ENCODE measurements at regions not wholly inside any gene's neighbourhood (a gene's known extent, or its start where the extent isn't known, plus 50 kb on each side); places are given as distances from the start of the nearest gene placed in this dataset.

- TF ChIP-seq ZFX (IDR thresholded peaks at IDR 0.05), result no peak
- no peak for TF ChIP-seq CTCF (conservative IDR thresholded peaks at IDR 0.05)
- H3K27ac ChIP-seq, result no peak overlapping the region
These were observed 66.7 kb upstream of the SORCS3 start for GRCh38 chr10:104574427-104574826.

DNA sequence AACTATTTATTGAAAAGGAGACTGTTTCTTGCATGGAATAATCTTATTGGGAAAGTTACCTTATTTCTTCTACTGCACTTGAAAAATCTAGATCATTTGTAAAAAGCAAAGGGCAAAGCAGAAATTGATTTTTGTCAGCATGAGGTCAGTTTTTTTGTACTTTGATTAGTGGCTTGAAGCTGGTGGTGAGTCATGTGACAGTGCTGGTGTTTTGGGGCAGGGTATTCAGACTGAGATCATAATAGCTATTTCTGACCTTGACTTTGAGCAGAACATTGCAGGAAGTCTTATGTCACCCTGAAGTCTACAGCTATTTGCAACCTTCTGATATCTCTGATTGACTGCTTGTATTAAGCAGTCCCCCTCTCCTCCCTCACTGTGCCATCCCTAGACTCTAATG, 66.3 kb upstream of the SORCS3 start:
- TF ChIP-seq ZFX (IDR thresholded peaks at IDR 0.05), result no peak
- TF ChIP-seq CTCF (conservative IDR thresholded peaks at IDR 0.05), result no peak
- H3K27ac ChIP-seq, result no peak overlapping the region

DNA sequence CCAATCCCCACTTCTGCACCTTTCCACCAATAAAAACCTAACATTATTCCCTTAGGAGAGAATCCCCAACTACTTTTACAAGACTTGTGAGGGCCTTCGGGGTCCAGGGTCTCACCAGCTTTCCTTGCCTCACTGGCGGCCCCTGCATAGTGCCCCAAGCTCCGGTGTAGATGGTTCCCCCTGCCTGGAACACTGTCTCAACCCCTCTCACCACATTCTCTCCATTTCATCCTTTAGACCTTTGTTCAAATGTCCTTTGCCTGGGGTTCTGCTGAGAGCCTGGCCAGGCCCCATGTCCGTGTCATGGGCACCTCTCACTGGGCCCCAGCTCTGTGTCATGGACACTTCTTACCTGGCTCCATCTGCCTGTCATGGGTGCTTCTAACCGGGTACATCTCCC, 64.5 kb upstream of the SORCS3 start:
- H3K27ac ChIP-seq, result no peak overlapping the region
- no peak for TF ChIP-seq ZFX (IDR thresholded peaks at IDR 0.05)
- no peak for TF ChIP-seq CTCF (conservative IDR thresholded peaks at IDR 0.05)

- no peak for TF ChIP-seq CTCF (conservative IDR thresholded peaks at IDR 0.05)
- TF ChIP-seq ZFX (IDR thresholded peaks at IDR 0.05), result no peak
- H3K27ac ChIP-seq, result no peak overlapping the region
These were observed 63.9 kb upstream of the SORCS3 start for GRCh38 chr10:104577163-104577562.

DNA sequence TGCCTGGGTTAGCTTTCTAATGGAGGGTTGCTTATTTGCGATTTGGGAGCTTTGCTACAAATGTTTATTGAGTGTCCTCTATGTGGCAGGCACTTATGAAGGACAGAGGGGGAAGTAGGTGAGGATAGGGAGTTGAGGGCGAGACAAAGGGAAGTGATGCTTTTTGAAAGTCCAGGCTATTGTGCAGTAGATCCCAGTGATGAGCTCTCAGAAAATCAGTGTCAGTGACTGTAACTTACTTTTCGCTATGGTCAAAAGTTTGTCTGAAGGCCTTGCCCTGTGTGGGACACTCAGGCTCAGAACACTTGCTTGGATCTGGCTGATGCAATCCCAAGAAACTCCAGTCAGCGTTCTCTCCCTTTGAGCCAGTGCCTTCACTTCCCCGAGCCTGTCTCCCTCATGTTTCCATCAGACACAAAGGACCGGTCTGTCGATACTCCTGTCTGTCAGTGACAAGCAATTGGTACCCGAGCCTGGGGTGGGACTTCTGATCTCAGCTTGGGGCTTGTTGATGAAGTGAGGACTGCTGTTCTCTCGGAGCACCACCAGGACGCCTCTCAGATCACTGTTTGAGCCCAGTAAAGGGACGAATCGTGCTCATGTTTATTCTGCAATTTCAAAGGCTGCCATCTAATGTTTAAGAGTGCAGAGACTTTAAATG, 63.1 kb upstream of the SORCS3 start:
- no peak overlapping the region for H3K27ac ChIP-seq
- TF ChIP-seq ZFX (IDR thresholded peaks at IDR 0.05) (no peak), CTCF (conservative IDR thresholded peaks at IDR 0.05) (no peak)

DNA sequence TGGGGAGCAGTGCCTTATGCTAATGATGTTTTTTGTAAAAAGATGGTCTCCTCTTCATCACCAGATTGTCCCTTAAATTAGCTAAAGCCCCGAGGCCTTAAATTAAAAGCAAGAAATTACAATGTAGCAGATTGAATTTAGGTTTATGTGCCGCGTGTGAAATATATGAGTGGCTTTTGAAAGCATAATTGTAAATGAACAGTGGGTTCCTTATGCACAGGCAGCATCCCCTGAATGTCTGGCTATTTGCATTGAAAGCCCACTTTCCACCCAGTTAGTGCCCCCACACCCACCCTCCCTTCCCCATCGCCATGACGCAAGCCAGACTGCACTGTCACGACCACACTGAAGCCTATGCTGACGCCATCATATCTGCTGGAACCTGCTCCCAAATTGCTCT, 62.4 kb upstream of the SORCS3 start:
- no peak overlapping the region for H3K27ac ChIP-seq
- no peak for TF ChIP-seq ZFX (IDR thresholded peaks at IDR 0.05)
- no peak for TF ChIP-seq CTCF (conservative IDR thresholded peaks at IDR 0.05)

DNA sequence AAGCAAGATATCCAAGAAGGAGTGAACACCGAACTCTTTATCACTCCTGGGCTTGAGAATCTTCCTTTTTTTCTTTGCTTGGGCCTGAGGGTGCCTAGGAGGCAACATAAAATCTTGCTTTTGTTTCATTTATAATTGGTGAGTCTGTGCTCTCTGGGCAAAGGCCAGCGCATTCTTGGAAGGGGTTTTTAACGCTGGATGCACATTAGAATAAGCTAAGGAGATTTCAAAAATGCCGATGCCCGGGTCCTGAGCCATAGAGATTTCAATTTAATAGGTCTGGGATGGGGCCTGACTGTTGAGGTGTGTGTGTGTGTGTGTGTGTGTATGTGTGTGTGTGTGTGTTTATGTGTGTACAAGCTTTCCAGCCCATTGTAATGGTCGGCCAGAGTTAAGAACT, 62.0 kb upstream of the SORCS3 start:
- no peak overlapping the region for H3K27ac ChIP-seq
- TF ChIP-seq ZFX (IDR thresholded peaks at IDR 0.05) (no peak), CTCF (conservative IDR thresholded peaks at IDR 0.05) (no peak)

All from C4-2B (cell line).